Fibroblast of the aortic adventitia (primary cell): ENCODE measurements at regions not wholly inside any gene's neighbourhood (a gene's known extent, or its start where the extent isn't known, plus 50 kb on each side); places are given as distances from the start of the nearest gene placed in this dataset.

ENCODE experiments used
- DNase-seq: peaks from one replicate; pipeline ENCODE4 v3.0.0-alpha.2; 2010; ENCODE audit warnings: low read depth
- H3K4me3 ChIP-seq: 2 replicates; pipeline ENCODE4 v1.5.1; 2011; ENCODE audit warnings: low read depth, mild to moderate bottlenecking, control low read depth, low read length, moderate library complexity
- CTCF ChIP-seq: IDR thresholded peaks from 2 replicates; pipeline ENCODE4 v1.5.1; 2011; ENCODE audit warnings: mild to moderate bottlenecking, low read length, control low read depth, inconsistent platforms; ENCODE audit not compliant: insufficient read depth

GRCh38 chr14:34064349-34064748 lies 113.5 kb upstream of the EGLN3 start:
- peak; percentile 82 for DNase-seq
- no peak overlapping the region for H3K4me3 ChIP-seq
- peak; percentile 25 for TF ChIP-seq CTCF

- DNase-seq, result no peak
- TF ChIP-seq CTCF, result no peak
- no peak overlapping the region for H3K4me3 ChIP-seq
These were observed 112.7 kb upstream of the EGLN3 start for GRCh38 chr14:34063470-34064164.

DNA sequence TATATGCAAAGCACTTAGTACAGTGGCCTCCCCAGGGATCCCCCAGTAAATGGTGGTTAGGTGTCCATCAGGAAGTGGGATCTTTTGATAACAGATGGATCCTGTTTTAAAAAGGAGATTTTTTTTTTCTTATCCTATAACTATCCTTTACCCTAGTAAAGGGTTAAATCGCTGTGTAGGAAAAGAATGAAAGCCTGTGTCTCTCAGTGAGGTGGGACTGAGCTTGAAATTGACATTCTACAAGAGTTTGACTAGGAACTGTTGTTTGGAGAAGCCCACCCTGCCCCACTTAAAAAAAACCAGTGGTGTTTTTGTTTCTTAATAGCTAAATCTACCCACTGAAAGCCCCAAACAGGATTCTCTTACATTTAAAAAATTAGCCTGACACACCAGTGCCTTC lies 112.2 kb upstream of the EGLN3 start:
- H3K4me3 ChIP-seq, result no peak overlapping the region
- DNase-seq, result no peak
- no peak for TF ChIP-seq CTCF

GRCh38 chr14:34062353-34062973 lies 111.6 kb upstream of the EGLN3 start:
- no peak for TF ChIP-seq CTCF
- H3K4me3 ChIP-seq, result no peak overlapping the region
- DNase-seq, result no peak

DNA sequence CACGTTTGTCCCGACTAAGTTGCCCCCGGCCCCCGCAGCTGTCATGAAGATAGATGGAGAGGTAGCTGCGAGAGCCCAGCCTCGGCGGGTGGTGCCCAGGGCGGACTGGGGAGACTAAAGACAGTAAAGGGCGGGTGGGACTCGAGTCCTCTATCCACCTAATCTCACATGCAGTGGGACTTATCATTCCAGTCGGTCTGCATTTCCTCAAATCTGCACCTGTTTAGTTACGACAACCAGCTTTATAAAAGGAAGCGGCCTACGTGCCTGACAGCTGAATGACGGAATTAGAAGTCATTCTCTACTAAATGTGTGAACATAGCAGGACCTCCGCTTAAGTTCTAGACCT lies 109.8 kb upstream of the EGLN3 start:
- no peak for TF ChIP-seq CTCF
- DNase-seq, result no peak
- H3K4me3 ChIP-seq, result peak overlapping the region; percentile 66

GRCh38 chr14:34059925-34060650 lies 109.2 kb upstream of the EGLN3 start:
- peak; percentile 57 for DNase-seq
- peak; percentile 16 for TF ChIP-seq CTCF
- peak overlapping the region; percentile 66 for H3K4me3 ChIP-seq
